ENCODE measurements at regions not wholly inside any gene's neighbourhood (a gene's known extent, or its start where the extent isn't known, plus 50 kb on each side); places are given as distances from the start of the nearest gene placed in this dataset.

DNA sequence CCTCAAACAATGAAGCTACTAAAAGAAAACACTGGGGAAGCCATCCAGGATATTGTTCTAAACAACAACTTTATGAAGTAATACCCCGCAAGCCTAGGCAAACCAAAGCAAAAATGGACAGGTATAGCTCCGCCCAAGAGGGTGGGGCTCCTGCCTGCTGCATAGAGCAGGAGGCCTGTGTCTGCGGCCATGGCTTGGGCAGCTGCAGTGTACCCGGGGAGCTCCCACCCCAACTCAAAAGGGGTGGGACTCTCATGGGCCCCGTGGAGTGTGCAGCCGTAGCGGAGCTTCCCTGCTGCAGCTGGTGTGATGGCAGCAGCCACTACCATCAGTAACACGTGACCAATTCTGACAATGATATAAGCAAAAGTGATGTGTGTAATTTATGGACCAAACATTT lies 264.2 kb upstream of the KITLG start:
- no peaks in the 10 kb centered on the region for H3K27me3 ChIP-seq (ENCODE audit: control insufficient read depth, insufficient read depth, low read length)

DNA sequence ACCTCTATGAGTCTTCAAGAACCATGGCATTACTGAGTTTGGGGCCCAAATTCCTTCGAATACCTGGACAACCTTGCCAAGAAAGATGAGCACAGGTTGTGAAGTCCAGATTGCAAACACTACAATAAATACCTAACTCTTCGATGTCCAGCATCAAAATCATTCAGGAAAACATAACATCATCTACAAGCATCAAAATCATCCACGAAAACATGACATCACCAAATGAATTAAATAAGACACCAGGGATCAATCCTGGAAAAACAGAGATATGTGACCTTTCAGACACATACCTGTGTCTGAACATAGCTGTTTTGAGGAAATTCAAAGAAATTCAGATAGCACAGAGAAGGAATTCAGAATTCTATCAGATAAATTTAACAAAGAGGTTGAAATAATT lies 262.0 kb upstream of the KITLG start:
- no peaks in the 10 kb centered on the region for H3K9me3 ChIP-seq (ENCODE audit: control insufficient read depth, low read length)
- no peak overlapping the region for H3K27ac ChIP-seq
- no peaks in the 10 kb centered on the region for H3K4me1 ChIP-seq
- H2AFZ ChIP-seq = no peak overlapping the region
- no peaks in the 10 kb centered on the region for H3K36me3 ChIP-seq (ENCODE audit: control insufficient read depth, insufficient read depth, low read length)
- no peaks in the 10 kb centered on the region for H3K27me3 ChIP-seq (ENCODE audit: control insufficient read depth, insufficient read depth, low read length)
- no peak overlapping the region for H3K4me2 ChIP-seq (ENCODE audit: low read length)
- H3K79me2 ChIP-seq = no peaks in the 10 kb centered on the region
- TF ChIP-seq, protein P1, sequence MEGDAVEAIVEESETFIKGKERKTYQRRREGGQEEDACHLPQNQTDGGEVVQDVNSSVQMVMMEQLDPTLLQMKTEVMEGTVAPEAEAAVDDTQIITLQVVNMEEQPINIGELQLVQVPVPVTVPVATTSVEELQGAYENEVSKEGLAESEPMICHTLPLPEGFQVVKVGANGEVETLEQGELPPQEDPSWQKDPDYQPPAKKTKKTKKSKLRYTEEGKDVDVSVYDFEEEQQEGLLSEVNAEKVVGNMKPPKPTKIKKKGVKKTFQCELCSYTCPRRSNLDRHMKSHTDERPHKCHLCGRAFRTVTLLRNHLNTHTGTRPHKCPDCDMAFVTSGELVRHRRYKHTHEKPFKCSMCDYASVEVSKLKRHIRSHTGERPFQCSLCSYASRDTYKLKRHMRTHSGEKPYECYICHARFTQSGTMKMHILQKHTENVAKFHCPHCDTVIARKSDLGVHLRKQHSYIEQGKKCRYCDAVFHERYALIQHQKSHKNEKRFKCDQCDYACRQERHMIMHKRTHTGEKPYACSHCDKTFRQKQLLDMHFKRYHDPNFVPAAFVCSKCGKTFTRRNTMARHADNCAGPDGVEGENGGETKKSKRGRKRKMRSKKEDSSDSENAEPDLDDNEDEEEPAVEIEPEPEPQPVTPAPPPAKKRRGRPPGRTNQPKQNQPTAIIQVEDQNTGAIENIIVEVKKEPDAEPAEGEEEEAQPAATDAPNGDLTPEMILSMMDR (IDR thresholded peaks at IDR 0.05) = no peak
- H3K4me3 ChIP-seq (ENCODE audit: low read depth, low read length) = no peak overlapping the region
- no peak overlapping the region for H3K9ac ChIP-seq

More for the DNA sequence above, 264.2 kb upstream of the KITLG start:
- Histone ChIP-seq H2AFZ (no peak overlapping the region), H3K27ac (no peak overlapping the region), H3K9me3 (ENCODE audit: control insufficient read depth, low read length) (no peaks in the 10 kb centered on the region), H3K4me2 (ENCODE audit: low read length) (no peak overlapping the region), H3K4me1 (no peaks in the 10 kb centered on the region), H3K79me2 (no peaks in the 10 kb centered on the region), H3K36me3 (ENCODE audit: control insufficient read depth, insufficient read depth, low read length) (no peaks in the 10 kb centered on the region), H3K4me3 (ENCODE audit: low read depth, low read length) (no peak overlapping the region), H3K9ac (no peak overlapping the region)
- TF ChIP-seq, protein P1 (IDR thresholded peaks at IDR 0.05) = no peak

DNA sequence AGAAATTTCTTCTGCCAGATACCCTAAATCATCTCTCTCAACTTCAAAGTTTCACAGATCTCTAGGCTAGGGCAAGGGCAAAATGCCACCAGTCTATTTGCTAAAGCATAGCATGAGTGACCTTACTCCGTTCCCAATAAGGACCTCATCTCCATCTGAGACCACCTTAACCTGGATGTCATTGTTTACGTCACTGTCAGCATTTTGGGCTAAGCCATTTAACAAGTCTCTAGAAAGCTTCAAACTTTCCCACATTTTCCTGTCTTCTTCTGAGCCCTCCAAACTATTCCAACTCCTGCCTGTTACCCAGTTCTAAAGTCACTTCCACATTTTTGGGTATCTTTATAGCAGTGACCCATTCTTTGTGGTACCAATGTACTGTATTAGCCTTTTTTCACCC lies 259.2 kb upstream of the KITLG start:
- Histone ChIP-seq H2AFZ (no peak overlapping the region), H3K79me2 (no peaks in the 10 kb centered on the region), H3K9me3 (ENCODE audit: control insufficient read depth, low read length) (no peaks in the 10 kb centered on the region), H3K4me2 (ENCODE audit: low read length) (no peak overlapping the region), H3K4me3 (ENCODE audit: low read depth, low read length) (no peak overlapping the region), H3K27me3 (ENCODE audit: control insufficient read depth, insufficient read depth, low read length) (no peaks in the 10 kb centered on the region), H3K4me1 (no peaks in the 10 kb centered on the region), H3K9ac (no peak overlapping the region), H3K27ac (no peak overlapping the region), H3K36me3 (ENCODE audit: control insufficient read depth, insufficient read depth, low read length) (no peaks in the 10 kb centered on the region)
- TF ChIP-seq, protein P1 (IDR thresholded peaks at IDR 0.05) = no peak

DNA sequence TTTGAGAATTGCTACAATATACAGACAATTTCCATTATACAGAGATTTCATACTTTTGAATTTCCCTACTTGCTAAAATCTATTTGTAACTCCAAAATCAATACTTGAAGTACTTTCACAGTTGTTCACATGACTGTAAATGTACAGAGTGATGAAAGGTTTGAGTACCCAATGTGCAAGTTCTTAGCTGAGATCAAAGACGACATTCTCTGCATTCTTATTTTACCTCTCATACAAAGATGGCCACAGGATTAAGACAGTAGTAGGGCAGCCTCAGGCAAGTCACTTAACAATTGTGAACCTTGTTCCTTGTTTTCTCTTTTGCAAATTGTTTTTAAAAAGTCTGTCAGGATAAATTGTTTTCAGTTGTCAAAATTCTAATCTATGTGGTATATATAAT lies 255.9 kb upstream of the KITLG start:
- Histone ChIP-seq H3K27ac (no peak overlapping the region), H3K9me3 (ENCODE audit: control insufficient read depth, low read length) (no peaks in the 10 kb centered on the region), H2AFZ (no peak overlapping the region), H3K27me3 (ENCODE audit: control insufficient read depth, insufficient read depth, low read length) (no peaks in the 10 kb centered on the region), H3K79me2 (no peaks in the 10 kb centered on the region), H3K36me3 (ENCODE audit: control insufficient read depth, insufficient read depth, low read length) (no peaks in the 10 kb centered on the region), H3K4me1 (no peaks in the 10 kb centered on the region), H3K9ac (no peak overlapping the region), H3K4me3 (ENCODE audit: low read depth, low read length) (no peak overlapping the region), H3K4me2 (ENCODE audit: low read length) (no peak overlapping the region)
- TF ChIP-seq, protein P1 (IDR thresholded peaks at IDR 0.05) = no peak

DNA sequence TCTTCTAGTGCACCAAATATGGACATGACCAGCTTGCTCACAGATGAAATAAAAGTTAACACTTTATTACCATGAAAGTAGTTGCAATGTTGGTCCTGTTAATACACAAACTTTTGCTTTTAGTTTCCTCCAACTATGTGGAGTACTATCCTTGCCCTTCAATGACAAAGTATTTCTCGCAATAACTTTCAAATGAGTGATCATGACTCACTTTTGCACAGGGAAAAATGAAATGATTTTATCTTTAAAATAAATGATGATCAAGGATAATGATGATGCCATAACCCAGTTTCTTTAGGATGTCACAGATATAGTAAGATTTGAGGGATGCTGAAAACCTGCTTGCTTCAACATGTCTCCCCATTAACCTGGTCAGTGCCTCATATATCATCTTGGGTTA lies 254.0 kb upstream of the KITLG start:
- Histone ChIP-seq H2AFZ (no peak overlapping the region), H3K4me2 (ENCODE audit: low read length) (no peak overlapping the region), H3K79me2 (no peaks in the 10 kb centered on the region), H3K9me3 (ENCODE audit: control insufficient read depth, low read length) (no peaks in the 10 kb centered on the region), H3K27me3 (ENCODE audit: control insufficient read depth, insufficient read depth, low read length) (no peaks in the 10 kb centered on the region), H3K4me3 (ENCODE audit: low read depth, low read length) (no peak overlapping the region), H3K36me3 (ENCODE audit: control insufficient read depth, insufficient read depth, low read length) (no peaks in the 10 kb centered on the region), H3K27ac (no peak overlapping the region), H3K9ac (no peak overlapping the region), H3K4me1 (no peaks in the 10 kb centered on the region)
- TF ChIP-seq, protein P1 (IDR thresholded peaks at IDR 0.05) = no peak
